NCI-H82 treated with DMSO at 0.1 percent for 48 hours (cell line): ENCODE measurements at regions not wholly inside any gene's neighbourhood (a gene's known extent, or its start where the extent isn't known, plus 50 kb on each side); places are given as distances from the start of the nearest gene placed in this dataset.
"Not testable (repeated sequence)": the region's sequence is repeated elsewhere in the genome, so short reads cannot be mapped to it uniquely, and the experiment has no call there.

ENCODE experiments used
- DNase-seq: peaks from one replicate; lab custom pipeline; 2025; ENCODE audit not compliant: unreplicated experiment; lab: John Stamatoyannopoulos, UW

DNA sequence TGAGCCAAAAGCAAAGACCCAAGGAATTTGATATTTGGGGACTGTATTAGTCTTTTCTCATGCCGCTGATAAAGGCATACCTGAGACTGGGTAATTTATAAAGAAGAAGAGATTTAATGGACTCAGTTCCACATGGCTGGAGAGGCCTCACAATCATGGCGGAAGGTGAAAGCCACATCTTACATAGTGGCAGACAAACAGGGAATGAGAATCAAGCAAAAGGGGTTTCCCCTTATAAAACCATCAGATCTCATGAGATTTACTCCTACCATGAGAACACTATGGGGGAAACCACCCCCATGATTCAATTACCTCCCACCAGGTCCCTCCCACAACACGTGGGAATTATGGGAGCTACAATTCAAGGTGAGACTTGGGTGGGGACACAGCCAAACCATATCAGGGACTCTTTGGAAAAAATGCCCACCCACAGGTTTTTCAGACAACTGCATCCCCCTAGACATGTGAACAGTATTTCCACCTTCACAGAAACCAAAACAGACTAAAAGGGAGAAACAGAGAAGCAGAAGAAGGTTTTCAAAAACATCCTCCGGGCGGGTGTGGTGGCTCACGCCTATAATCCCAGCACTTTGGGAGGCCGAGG, 482.1 kb upstream of the PROK2 start:
- not testable (repeated sequence) for DNase-seq

DNA sequence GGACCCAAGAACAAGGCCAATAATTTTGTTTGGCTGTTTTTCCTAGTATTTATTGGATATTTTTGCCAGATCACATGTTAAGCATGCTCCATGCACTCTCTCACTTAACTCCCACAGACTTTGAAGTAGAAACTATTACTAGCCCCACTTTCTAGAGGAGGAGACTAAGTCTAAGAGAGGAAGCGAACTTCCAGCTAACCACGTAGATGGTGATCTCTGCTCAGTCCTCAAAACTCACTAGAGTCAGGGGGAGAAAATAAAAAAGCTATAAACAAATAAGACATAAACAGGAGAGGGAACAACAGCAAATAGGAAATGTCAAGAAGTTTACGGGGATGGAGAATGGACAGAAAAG, 481.0 kb upstream of the PROK2 start:
- no peak for DNase-seq

DNA sequence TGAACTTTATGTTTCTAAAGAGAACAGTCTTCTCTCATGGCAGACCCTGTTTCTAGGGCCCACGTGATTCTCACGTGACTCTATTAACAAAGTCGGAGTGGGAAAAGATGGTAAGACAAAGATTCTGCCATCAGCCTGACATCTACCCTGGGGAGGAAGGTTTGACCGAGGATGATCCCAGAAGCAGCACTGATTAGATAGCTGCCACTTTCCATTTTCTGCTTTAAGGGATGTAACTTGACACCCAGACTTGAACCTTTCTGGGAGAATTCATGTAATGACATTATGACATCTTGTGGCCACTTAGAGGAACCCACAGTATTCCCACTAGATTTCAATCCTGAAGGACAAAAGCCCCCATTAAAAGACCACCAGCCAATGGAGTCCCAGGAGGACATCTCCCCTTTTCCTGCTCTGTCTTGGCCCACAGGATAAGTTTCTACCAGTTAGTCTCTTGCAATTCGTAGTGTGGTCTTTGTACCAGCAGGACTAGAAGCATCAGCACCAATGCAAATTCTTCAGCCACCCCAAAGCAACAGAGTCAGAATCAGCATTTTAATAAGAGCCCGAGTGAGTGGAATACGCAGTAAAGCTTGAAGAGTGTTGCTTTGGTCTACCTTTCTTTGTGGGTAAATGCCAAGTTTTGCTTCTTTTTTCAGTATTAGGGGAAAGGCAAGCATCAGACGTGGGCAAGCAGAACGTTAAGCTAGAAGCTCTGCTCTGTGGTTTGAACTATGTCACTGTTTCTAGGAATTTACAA, 480.5 kb upstream of the PROK2 start:
- DNase-seq = no peak

DNA sequence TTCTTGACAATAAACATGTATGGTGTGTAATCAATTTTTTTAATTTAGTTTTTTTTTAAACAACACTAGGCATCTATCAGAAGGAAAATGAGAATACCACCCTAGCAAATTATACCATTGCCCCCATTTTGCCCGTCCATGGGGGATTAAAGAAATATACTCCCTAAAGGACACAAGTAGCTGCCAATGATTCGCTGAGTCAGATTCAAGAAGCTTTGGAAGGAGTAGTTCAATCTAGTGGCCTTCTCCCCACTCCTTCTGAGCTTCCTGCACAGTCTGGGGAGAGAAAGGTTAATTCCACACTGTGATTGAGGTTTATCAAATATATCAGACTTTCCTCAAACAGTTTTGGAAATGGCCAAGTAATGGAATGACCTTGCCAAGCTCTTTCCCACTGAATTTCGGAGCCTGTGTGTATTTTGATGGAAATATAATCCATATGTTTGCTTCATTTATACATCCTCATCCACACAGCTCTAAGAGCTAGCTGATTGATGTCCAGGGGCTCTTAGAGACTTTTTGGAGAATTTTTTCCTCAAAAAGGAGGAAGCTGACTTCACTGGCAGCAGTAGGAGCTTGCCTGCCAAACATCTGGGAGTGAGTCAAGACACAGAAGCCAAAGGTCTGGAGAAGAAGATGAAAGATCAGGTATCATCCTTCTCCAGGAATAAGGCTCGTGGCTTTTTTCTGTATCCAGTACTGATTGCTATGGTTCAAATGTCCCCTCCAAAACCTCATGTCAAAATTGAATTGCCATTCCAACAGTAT, 478.5 kb upstream of the PROK2 start:
- no peak for DNase-seq

DNA sequence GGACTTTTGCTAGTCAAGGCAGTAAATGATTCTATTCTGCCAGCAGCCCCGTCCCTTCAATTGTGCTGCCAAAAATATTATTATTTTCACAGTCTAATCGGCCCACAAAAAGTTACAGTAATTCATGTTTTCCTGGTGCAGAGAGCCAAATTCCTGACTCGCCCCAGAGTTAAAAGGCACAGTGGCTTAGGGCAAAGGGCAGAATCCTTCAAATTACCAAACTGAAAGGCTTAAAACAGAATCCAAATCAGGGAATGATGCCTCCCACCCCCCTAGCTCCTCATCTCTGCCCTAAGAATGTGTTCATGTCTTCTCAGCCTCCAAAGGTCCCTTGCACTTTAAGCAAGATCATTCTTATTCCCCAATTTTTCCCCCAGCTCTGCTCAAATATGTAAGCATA, 477.8 kb upstream of the PROK2 start:
- no peak for DNase-seq

DNA sequence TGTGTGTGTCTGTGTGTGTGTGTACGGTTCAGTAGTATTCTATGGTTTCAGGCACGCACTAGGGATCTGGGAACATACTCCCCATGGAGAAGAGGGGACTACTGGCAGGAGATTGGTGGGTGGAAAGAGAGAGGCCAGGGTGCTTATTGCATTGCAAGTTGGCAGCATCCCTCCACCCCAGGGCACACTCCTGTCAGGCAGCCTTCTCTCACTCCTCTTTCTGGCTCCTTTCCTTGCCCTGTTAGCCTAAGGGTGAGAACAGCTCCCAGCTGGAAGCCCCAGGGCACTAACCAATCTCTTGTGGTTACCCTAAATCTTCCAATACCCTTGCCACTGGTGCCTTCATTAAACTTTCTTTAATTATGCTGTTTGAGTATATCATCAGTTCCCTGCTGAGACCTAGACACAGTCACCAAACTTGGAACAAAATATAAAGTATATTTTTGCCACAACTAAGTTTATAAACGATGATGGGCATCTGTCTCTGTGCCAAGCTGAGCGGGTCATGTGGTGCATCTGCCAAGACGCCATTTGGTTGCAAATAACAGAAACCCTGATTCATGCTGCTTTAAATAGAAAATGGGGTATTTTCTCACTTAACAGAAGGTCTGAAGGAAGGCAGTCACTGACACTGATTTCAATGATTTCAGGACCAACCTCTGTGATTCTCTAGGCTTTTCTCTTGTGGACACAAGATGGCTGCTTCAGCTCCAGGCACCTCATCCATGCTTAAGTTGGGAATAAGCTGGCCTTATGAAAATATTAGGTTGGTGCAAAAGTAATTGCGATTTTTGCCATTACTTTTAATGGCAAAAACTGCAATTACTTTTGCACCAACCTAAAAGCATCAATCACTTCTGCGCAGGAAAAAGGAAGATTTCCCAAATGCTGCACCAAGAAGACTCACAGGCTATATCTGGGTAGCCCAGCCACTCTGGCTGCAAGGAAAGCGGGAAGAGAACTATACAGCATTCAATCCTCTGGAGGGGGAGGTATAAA, 476.9 kb upstream of the PROK2 start:
- DNase-seq = no peak

DNA sequence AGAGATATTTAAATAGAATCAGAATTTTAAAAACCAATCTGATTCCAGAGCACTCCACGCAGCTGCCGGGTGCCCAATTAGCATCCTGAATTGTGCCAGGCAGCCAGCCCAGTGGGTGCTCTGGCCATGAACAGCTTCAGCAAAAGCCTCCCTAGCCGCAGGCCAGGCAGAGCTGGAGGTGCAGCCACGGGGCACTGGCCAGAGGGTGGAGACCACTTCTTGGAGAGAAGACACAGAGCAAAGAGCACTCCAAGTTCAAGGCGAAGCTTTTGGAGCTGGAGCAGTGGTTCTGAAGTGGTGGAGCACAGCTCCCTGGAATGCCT, 475.6 kb upstream of the PROK2 start:
- no peak for DNase-seq

DNA sequence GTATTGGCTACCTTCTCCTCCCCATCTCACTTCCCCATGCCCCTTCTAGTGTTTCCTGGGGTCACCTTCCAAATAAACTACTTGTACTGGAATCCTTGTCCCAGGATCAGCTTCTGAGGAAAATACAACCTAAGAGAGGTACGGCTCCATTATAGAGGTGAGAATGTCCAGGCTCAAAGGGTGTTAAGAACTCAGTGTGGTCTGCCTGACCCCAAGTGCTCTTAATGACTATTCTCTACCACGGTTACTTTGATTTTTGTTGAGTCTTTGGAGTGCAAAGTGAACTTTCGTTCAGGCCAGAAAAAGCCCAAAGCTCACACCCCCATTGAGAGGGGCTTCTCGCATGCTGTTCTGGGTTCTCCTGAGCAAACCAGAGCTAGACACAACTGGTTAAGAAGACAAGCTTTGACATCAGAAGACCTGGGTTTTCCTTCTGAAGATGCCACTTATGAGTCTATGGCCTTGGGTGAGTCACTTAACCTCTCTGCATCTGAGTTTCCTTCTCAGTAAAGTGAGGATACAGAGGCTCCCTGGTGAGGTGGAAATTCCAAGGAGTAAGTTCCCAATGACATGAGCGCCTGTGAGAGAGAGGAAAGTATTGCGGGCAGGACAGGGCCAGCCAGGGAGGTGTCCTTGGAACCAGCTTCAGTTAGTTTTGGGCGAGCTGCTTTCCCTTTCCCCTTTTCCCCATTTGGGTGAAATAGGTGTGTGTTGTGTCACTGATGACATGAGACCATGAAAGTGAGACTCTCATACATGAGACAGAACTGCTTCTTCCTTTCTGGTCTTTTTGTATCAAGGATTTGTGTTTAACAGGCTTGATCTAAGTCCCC, 475.0 kb upstream of the PROK2 start:
- no peak for DNase-seq

DNA sequence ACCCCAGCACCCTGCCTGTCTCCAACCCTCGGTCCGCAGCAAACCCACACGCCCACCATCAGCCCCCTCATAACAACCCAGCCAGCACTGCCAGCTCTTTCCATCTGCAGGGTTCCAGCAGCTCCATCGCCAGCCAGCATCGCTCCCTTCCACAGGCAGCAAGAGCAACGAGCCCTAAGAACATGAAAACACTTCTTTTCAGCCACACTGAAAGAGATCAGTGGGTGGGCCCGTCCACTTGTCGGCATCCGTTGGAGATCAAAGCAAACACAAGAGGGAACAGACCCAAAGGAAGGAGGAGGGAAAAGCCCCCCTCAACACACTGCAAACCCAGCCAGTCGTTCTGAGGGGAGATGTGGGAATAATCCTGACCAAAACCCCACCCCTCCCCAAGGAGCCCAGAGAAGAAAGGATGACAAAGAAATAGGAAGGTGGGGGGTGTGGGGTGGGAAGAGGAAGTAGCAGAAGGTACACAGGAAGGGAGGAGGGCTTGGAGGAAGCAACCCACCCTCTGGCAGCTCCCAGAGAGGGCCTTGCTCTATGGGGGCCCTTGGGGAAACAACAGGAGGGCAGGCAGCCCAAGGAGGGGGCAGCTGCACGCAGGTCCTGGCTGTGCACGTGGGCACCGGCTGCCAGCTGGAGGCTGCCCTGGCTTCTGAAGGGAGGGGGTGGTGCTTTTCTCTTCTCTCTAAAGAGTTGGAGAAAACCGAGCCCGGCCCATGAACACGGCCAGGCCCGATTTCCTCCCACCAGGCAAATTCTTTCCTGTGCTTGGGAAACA, 473.6 kb upstream of the PROK2 start:
- DNase-seq = no peak

DNA sequence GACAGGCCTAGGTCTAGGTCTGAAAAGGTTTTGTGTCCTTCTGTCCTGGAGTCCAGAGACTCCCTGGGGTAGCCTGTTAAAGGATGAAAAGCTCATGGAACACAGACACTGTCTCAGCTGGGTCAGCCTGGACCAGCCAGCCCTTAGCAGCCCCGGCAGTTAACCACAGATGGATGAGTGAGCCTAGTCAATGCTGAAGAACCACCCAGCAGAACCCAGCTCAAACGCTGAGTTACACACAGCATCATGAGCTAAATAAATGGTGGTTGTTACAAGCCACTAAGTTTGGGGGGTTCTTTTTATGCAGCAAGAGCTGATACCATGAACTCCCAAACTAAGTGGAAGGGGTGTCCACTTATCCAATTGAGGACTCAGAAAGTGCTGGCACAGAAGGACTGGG, 472.8 kb upstream of the PROK2 start:
- no peak for DNase-seq

DNA sequence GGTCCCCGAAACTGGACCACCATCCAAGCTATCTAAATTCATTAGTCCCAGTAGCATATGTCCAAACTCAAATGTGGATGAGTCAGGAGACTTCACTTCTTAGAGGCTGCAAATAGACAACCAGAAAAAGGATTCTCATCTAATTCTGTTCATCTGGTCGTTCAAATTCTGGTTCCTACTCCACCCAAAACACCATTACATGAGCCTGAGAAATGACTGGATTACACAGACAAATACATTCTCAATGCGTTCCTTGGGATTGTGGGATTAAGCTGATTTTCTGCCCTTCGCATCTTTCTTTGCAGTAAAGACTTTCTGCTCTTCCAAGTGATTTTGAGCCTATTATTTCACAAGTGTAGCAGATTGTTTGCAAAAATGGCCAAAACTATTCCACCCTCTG, 472.3 kb upstream of the PROK2 start:
- no peak for DNase-seq

DNA sequence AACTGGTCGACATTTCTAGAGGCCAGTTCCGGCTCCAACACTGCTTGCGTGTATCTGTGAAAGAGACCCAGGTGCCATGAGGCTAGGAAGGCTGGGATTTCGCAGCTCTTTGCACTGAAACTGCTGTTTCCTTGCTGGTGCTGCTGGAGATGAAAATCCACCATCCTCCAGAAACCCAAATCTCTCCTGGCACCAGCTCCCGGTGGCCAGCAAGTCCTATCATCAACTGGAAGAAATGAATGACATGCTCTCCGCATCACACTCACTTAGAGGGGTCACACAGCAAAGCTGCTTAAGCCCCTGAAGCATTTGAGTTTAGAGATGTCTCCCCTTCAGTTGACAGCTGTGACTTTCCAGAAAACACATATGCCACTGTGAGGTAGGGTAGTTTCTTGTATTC, 471.8 kb upstream of the PROK2 start:
- no peak for DNase-seq

DNA sequence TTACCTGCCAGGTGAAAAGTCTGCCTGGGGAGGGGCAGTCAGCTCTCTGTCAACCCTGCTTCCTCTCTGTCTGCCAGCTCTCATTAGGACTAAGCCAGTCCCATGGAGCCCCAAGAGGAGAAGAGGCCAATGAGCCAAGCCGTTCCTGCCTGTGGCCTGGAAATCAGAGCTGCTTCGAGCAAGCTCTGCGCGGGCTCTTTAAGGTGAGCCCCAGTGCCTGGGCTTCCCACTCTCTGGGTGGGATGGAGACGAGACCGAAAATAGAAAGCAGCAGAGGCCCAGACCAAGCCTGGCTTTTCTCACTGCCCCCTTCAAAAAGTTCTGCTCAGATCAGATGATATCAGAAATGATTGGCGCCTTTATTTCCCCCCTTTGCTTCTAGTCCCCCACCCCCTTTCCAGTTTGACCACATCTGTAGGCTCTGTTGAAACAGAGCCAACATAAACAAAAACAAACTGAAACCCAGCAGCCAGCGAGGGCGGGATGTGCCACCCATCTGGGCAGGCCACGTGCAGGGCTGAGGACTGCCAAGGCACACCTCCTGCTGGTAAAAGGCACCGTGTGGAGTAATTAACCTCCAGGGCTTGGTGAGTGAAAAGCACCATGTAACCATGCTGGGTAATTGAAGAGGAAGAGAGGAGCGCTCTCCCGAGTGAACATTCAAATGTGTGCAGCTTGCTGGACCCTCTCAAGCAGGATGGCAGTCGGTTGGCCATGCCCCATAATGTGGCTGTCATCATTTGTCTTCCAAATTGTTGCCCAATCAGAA, 471.0 kb upstream of the PROK2 start:
- DNase-seq = no peak

DNA sequence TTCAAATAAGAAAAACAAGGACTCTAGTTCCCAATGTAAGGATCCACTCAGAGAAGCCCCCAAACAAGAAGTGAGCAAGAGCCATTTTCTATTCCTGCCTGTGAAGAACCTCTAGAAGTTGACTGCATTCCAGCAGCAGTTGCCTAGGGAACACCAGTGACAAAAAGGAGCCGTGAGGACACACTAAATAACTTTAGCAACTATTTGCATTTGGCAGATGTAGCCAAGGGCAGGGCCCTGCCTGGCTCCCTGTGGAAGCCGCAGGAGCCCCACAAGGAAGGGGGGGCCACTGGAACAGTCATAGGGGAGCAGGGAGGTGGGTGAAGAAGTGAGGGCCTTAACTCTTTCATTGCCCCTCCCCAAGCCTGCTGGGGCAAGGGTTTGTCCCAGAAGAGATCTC, 470.2 kb upstream of the PROK2 start:
- no peak for DNase-seq

DNA sequence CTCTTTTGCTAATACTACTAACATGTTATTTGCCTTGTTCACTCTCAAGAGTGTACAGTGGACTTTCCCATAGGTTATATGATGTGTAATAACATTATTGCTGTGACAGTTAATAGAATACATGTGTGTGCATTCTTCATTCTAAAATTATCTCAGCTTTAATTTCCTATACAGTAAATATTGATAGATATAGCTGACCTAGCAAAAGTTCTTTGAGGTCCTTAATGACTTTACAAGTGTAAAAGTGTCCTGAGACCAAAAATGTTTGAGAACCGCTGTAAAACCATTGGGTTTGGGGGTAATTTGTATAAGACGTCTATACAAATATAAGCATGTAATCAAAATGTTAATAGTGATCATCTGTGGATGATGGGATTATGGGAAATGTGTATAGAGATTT, 469.5 kb upstream of the PROK2 start:
- no peak for DNase-seq

DNA sequence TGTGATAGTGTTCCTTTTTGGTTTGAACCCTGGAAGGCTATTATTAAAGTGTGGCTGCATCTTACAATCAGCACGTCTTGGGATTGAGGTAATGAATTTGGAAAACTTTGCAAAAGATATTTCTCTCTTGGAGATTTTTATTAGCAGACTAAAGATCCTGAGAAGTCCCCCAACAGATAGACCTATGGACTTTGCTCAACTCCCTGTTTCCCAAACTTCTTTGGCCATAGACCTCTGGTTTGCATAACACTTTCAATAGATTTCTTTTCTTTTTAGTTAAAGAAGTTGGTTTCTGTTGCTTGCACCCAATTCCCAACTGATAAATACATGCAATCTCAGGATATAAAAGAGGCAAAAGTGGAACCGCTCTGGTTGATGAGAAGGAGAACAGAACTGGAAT, 465.8 kb upstream of the PROK2 start:
- DNase-seq = no peak

DNA sequence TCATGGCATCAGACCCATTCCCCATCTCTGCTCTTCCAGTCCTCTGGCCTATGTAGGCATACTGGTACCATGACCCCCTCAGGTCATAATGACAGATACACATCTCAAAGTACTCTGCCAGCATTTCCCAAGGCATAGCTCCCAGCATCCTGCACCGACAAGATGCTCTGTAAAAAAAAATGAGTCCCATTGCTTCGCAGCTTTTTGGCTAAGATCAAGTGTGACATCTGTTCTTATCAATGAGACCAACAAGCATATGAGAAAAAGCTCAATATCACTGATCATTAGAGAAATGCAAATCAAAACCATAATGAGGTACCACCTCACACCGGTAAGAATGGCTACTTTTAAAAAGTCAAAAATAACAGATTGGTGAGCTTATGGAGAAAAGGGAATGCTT, 463.9 kb upstream of the PROK2 start:
- no peak for DNase-seq

DNA sequence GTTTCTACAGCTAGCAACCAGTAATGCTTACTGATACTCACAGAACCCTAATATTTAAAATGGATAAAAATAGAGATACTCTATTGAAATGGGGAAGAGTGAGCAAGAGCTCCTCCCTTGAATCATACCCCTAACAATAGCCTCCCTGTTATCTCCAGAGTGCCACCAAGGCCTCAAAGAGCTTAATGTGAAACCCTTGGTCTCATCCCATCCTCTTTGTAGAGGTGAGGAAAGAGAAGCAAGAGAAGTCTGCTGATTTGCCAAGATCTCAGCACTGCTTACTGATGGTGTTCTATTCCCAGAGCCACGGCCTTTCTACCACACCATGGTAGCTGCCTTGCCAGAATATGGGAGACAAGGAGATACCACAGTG, 463.4 kb upstream of the PROK2 start:
- no peak for DNase-seq
